MM.1S (cell line): ENCODE measurements at regions not wholly inside any gene's neighbourhood (a gene's known extent, or its start where the extent isn't known, plus 50 kb on each side); places are given as distances from the start of the nearest gene placed in this dataset.

ENCODE experiments used
- EZH2phosphoT487 ChIP-seq: fragments of 300-600 bp; sonication (generic); IDR thresholded peaks from 2 replicates; pipeline ENCODE4 v1.6.1; 2018; ENCODE audit warnings: antibody characterized with exemption, low read length
- TF ChIP-seq, protein P1 (sequence below): fragments of 300-600 bp; sonication (generic); IDR thresholded peaks from 2 replicates; pipeline ENCODE4 v1.5.1; 2016; ENCODE audit warnings: antibody characterized with exemption, low read length, mixed read lengths

DNA sequence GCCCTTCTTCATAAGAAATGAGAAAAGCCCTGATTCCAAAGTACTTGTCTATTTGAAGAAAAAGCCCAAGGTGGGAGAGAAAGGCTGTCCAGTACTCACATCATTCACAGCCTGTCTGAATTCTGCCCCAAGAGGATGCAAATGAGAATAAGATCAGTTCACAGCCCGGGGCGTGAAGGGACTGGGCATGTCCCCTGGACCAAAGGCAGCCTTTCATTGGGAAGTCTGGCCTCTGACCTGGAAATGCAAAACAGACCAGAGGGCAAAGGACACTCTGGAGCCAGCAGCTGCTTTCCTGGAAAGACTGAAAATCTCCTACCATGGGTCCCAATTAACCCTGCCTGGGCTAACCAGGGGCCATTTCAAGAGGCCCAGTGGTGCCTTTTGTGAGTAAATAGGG, 191.2 kb upstream of the PELI2 start:
- TF ChIP-seq, protein P1, sequence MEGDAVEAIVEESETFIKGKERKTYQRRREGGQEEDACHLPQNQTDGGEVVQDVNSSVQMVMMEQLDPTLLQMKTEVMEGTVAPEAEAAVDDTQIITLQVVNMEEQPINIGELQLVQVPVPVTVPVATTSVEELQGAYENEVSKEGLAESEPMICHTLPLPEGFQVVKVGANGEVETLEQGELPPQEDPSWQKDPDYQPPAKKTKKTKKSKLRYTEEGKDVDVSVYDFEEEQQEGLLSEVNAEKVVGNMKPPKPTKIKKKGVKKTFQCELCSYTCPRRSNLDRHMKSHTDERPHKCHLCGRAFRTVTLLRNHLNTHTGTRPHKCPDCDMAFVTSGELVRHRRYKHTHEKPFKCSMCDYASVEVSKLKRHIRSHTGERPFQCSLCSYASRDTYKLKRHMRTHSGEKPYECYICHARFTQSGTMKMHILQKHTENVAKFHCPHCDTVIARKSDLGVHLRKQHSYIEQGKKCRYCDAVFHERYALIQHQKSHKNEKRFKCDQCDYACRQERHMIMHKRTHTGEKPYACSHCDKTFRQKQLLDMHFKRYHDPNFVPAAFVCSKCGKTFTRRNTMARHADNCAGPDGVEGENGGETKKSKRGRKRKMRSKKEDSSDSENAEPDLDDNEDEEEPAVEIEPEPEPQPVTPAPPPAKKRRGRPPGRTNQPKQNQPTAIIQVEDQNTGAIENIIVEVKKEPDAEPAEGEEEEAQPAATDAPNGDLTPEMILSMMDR, result no peak
- no peak for TF ChIP-seq EZH2phosphoT487
